Spleen (tissue), 7 donors: ENCODE measurements at regions not wholly inside any gene's neighbourhood (a gene's known extent, or its start where the extent isn't known, plus 50 kb on each side); places are given as distances from the start of the nearest gene placed in this dataset.

Experiments used
- CTCF ChIP-seq, 11 experiments: fragments of 200-600 bp in 7 of 11; fragments of 450-650 bp in 4 of 11; sonication (generic) in 4 of 11; IDR thresholded peaks in 8 of 11; conservative IDR thresholded peaks in 3 of 11; 1 replicate in 7 of 11; 2 replicates in 4 of 11; pipeline versions ENCODE4 v1.4.0 to v1.8.0; 2016 to 2021; ENCODE audit warnings: antibody characterized with exemption in 11 of 11, inconsistent platforms in 4 of 11, mild to moderate bottlenecking in 1 of 11
- POLR2A ChIP-seq, 3 donors: fragments of 450-650 bp; IDR thresholded peaks; one replicate each; pipeline ENCODE4 v1.5.1; 2017; ENCODE audit warnings: antibody characterized with exemption in 3 of 3, mild to moderate bottlenecking in 1 of 3
- donor health status: DM: no; HTN: no; CAD: no; lungs with moderate emphysema.
- donor health status: DM: no; HTN: no; CAD: no.
- donor health status: DM: no; HTN: no; CAD: no.

- TF ChIP-seq CTCF (IDR thresholded peaks at IDR 0.05 in 8 of 11, conservative IDR thresholded peaks at IDR 0.05 in 3 of 11) (no peak), POLR2A (IDR thresholded peaks at IDR 0.05) (no peak)
Observed at GRCh38 chr2:217014328-217015105, 154.7 kb upstream of the TNP1 start.
